ENCODE measurements at regions not wholly inside any gene's neighbourhood (a gene's known extent, or its start where the extent isn't known, plus 50 kb on each side); places are given as distances from the start of the nearest gene placed in this dataset.

DNA sequence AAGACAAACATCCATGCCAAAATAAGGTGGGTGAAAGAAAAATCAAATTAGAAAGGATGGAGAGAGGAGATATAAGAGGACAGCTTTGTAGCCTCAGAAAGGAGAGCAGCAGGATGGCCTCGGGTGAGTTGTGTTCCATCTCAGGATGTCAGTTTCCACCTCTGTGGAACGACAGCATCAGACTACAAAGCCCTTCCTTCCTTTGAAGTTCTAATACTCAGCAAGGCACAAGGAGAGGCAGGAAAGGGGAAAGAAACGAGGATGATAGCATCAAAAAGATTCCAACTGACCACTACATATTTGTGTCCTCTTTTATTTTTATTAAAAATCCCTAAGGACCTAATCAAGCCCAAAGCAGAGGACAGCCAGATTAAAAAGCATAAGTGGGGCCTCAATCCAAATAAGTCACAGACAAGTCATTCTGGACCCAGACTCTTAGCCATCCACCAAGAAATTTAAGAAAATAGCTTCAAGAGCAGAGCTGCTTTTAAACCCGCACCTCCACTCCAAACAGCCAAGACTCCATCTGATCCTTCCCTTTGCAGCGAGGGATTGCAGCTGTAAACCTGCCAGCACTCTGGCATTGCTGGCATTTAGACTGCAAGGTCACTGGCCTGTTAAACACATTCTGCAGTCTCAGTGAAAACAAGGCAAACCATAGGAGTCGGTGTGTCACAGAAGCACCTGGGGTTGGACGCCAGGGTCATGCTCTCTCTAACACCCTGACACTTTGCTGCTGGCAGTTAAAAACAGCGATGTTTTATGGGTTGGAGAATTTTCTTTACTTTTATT lies 314.5 kb upstream of the CHAC2 start:
- Histone ChIP-seq H3K4me1 (peaks cover 0 to 15% (median 8%) of the 10 kb centered on the region in 4 donors), H3K27me3 (no peaks in the 10 kb centered on the region), H3K36me3 (no peaks in the 10 kb centered on the region), H3K4me3 (no peak overlapping the region), H3K9me3 (no peaks in the 10 kb centered on the region), H3K27ac (peak overlapping the region in 1 of 2 donors; percentile 18)
- intact Hi-C loops (cut with DNase I; ENCODE audit: low total_unique reads) = no loop called here
- TF ChIP-seq, protein P1, sequence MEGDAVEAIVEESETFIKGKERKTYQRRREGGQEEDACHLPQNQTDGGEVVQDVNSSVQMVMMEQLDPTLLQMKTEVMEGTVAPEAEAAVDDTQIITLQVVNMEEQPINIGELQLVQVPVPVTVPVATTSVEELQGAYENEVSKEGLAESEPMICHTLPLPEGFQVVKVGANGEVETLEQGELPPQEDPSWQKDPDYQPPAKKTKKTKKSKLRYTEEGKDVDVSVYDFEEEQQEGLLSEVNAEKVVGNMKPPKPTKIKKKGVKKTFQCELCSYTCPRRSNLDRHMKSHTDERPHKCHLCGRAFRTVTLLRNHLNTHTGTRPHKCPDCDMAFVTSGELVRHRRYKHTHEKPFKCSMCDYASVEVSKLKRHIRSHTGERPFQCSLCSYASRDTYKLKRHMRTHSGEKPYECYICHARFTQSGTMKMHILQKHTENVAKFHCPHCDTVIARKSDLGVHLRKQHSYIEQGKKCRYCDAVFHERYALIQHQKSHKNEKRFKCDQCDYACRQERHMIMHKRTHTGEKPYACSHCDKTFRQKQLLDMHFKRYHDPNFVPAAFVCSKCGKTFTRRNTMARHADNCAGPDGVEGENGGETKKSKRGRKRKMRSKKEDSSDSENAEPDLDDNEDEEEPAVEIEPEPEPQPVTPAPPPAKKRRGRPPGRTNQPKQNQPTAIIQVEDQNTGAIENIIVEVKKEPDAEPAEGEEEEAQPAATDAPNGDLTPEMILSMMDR (IDR thresholded peaks at IDR 0.05) = no peak
- no peak for DNase-seq

DNA sequence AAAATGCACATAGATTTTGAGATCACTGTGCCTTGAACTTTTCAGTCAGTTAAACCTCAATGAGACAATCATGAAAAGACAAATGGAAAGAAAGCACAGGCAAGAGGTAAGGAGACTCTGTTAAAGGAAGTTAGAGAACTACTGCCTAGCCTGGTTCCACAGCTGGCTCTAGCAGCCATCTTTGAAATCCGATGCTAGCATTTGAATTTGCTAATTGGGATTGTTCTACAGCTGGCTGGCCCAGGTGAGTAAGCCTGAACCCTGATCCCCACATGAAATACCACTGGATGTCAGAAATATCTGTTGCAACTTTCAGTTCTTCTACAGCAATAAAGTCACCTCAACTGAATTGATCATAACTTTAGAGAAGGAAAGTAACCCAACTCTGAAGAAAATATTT lies 315.2 kb upstream of the CHAC2 start:
- H3K4me3 ChIP-seq = no peak overlapping the region
- intact Hi-C loops (cut with DNase I; ENCODE audit: low total_unique reads) = no loop called here
- H3K4me1 ChIP-seq = peaks cover 0 to 15% (median 8%) of the 10 kb centered on the region in 4 donors
- H3K27me3 ChIP-seq = no peaks in the 10 kb centered on the region
- no peak overlapping the region for H3K27ac ChIP-seq
- DNase-seq = no peak
- H3K36me3 ChIP-seq = no peaks in the 10 kb centered on the region
- TF ChIP-seq, protein P1 (IDR thresholded peaks at IDR 0.05) = no peak
- H3K9me3 ChIP-seq = no peaks in the 10 kb centered on the region

DNA sequence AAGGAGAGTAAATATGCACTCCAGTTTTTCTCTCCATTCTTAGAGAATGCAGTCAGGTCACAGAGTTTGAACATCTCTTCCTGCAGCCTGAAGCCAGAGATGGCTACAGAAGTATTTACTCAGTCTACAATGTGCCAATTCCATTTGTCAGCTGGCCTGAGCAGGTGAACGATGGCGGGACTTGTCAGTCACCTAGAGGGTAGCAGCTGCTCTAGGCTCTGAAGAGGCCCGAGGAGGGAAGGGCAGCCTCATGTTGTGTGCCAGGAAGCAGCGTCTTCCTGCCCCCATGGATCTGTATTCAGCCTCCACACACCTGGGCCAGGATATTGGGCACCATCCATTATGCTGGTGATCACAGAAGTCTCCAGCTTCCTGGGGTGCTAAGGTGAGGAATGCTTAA lies 316.7 kb upstream of the CHAC2 start:
- H3K27ac ChIP-seq = no peak overlapping the region
- no peaks in the 10 kb centered on the region for H3K9me3 ChIP-seq
- H3K4me1 ChIP-seq = peaks cover 0 to 15% (median 8%) of the 10 kb centered on the region in 4 donors
- TF ChIP-seq, protein P1 (IDR thresholded peaks at IDR 0.05) = no peak
- H3K27me3 ChIP-seq = no peaks in the 10 kb centered on the region
- no peak overlapping the region for H3K4me3 ChIP-seq
- intact Hi-C loops (cut with DNase I; ENCODE audit: low total_unique reads) = no loop called here
- DNase-seq = no peak
- H3K36me3 ChIP-seq = no peaks in the 10 kb centered on the region

DNA sequence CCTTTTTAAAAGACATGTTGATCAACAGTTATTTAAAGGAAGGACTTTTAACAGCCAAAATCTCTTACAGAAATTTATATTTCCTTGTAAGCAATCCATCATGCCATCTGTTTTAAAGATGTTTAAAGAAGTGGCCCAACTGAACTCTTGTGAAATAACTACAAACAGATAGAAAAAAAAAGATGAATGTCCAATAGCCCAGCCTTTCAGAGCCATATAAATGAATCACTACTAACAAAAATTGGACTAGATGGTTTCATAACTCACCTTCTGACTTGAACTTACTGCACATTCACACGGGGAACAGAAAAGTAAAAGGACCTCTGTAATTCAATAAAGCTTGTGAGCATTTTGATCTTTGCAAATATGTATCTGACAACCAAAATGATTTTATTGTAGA lies 319.0 kb upstream of the CHAC2 start:
- H3K4me1 ChIP-seq = peaks cover 0 to 9% (median 5%) of the 10 kb centered on the region in 4 donors
- TF ChIP-seq, protein P1 (IDR thresholded peaks at IDR 0.05) = no peak
- H3K4me3 ChIP-seq = no peak overlapping the region
- no peaks in the 10 kb centered on the region for H3K27me3 ChIP-seq
- no peaks in the 10 kb centered on the region for H3K9me3 ChIP-seq
- DNase-seq = no peak
- H3K27ac ChIP-seq = no peak overlapping the region
- intact Hi-C loops (cut with DNase I; ENCODE audit: low total_unique reads) = no loop called here
- H3K36me3 ChIP-seq = no peaks in the 10 kb centered on the region

DNA sequence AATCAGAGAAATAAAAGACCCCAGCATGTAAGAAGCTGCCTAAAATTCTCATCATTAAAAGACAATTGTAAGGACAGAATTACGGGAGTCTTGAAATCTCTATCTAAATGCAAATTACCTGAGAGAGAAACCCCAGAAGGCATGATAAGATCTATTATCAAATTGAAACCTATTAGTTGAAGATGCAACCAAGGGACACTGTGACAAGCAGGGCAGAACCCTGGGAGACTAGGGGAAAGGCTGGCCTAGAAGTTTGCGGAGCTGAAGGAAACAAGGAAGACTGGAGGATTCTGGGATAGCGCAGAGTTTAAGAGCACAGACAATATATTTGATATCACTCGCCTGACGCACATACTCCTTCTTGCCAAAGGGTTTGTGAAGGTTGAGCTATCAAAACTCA lies 319.5 kb upstream of the CHAC2 start:
- intact Hi-C loops (cut with DNase I; ENCODE audit: low total_unique reads) = no loop called here

More for the DNA sequence above, 319.5 kb upstream of the CHAC2 start:
- H3K27me3 ChIP-seq = no peaks in the 10 kb centered on the region
- H3K4me3 ChIP-seq = no peak overlapping the region
- no peaks in the 10 kb centered on the region for H3K9me3 ChIP-seq
- TF ChIP-seq, protein P1 (IDR thresholded peaks at IDR 0.05) = no peak
- no peak overlapping the region for H3K27ac ChIP-seq
- no peaks in the 10 kb centered on the region for H3K36me3 ChIP-seq
- peaks cover 0 to 4% (median under 1%) of the 10 kb centered on the region in 4 donors for H3K4me1 ChIP-seq
- DNase-seq = no peak
